Hepatocyte (in vitro differentiated cells): ENCODE measurements at regions not wholly inside any gene's neighbourhood (a gene's known extent, or its start where the extent isn't known, plus 50 kb on each side); places are given as distances from the start of the nearest gene placed in this dataset.
A peak's percentile ranks its signal among the peaks of the same experiment; 100 is the strongest.

Experiments used
- DNase-seq: peaks from one replicate; pipeline ENCODE4 v3.0.0-alpha.2; 2016; ENCODE audit warnings: low spot score
- H2AFZ ChIP-seq: fragments of 200-600 bp; sonication (generic); 2 replicates; pipeline ENCODE4 v1.6.0; 2016; ENCODE audit warnings: antibody characterized with exemption, mild to moderate bottlenecking
- H3K27ac ChIP-seq: fragments of 200-600 bp; sonication (generic); 2 replicates; pipeline ENCODE4 v1.5.1; 2016; ENCODE audit warnings: mild to moderate bottlenecking
- H3K27me3 ChIP-seq: fragments of 200-600 bp; sonication (generic); 2 replicates; pipeline ENCODE4 v1.6.1; 2016
- H3K36me3 ChIP-seq: fragments of 200-600 bp; sonication (generic); replicated peaks from 2 replicates; pipeline ENCODE4 v1.5.1; 2016; ENCODE audit warnings: low read depth; ENCODE audit not compliant: insufficient read depth
- H3K4me1 ChIP-seq: fragments of 200-600 bp; sonication (generic); 2 replicates; pipeline ENCODE4 v1.5.1; 2016; ENCODE audit warnings: mild to moderate bottlenecking, moderate library complexity; ENCODE audit not compliant: insufficient read depth
- H3K4me2 ChIP-seq: fragments of 200-600 bp; sonication (generic); 2 replicates; pipeline ENCODE4 v1.6.0; 2016
- H3K4me3 ChIP-seq: fragments of 200-600 bp; sonication (generic); 2 replicates; pipeline ENCODE4 v1.5.1; 2016; ENCODE audit warnings: mild to moderate bottlenecking
- H3K79me2 ChIP-seq: fragments of 200-600 bp; sonication (generic); 2 replicates; pipeline ENCODE4 v1.6.0; 2017; ENCODE audit warnings: mild to moderate bottlenecking
- H3K9me2 ChIP-seq: fragments of 200-600 bp; sonication (generic); replicated peaks from 2 replicates; pipeline ENCODE4 v1.6.0; 2017; ENCODE audit warnings: mild to moderate bottlenecking; ENCODE audit not compliant: insufficient read depth
- H3K9me3 ChIP-seq: fragments of 200-600 bp; sonication (generic); 2 replicates; pipeline ENCODE4 v1.5.1; 2016; ENCODE audit warnings: low read depth, mild to moderate bottlenecking
- H4K20me1 ChIP-seq: fragments of 200-600 bp; sonication (generic); 2 replicates; pipeline ENCODE4 v1.6.0; 2016; ENCODE audit warnings: mild to moderate bottlenecking; ENCODE audit not compliant: insufficient read depth, poor library complexity, severe bottlenecking
- EZH2 ChIP-seq: fragments of 200-600 bp; sonication (generic); IDR thresholded peaks from 2 replicates; pipeline ENCODE4 v1.6.1; 2016; ENCODE audit warnings: antibody characterized with exemption, mild to moderate bottlenecking, borderline replicate concordance
- EZH2phosphoT487 ChIP-seq: fragments of 200-600 bp; sonication (generic); IDR thresholded peaks from one replicate; pipeline ENCODE4 v1.6.1; 2018; ENCODE audit warnings: antibody characterized with exemption, mild to moderate bottlenecking, low read depth, moderate library complexity; ENCODE audit not compliant: unreplicated experiment, severe bottlenecking
- WGBS: methylation state at CpG from one replicate; pipeline ENCODE4 v1.1.6; 2016; ENCODE audit warnings: low lambda C conversion rate; ENCODE audit errors: missing lambda C conversion rate; 5-methylcytosine and 5-hydroxymethylcytosine counted together
- TF ChIP-seq, protein P1 (sequence below): fragments of 200-600 bp; sonication (generic); IDR thresholded peaks from 2 replicates; pipeline ENCODE4 v1.5.1; 2016; ENCODE audit warnings: antibody characterized with exemption, mild to moderate bottlenecking; ENCODE audit not compliant: poor library complexity

DNA sequence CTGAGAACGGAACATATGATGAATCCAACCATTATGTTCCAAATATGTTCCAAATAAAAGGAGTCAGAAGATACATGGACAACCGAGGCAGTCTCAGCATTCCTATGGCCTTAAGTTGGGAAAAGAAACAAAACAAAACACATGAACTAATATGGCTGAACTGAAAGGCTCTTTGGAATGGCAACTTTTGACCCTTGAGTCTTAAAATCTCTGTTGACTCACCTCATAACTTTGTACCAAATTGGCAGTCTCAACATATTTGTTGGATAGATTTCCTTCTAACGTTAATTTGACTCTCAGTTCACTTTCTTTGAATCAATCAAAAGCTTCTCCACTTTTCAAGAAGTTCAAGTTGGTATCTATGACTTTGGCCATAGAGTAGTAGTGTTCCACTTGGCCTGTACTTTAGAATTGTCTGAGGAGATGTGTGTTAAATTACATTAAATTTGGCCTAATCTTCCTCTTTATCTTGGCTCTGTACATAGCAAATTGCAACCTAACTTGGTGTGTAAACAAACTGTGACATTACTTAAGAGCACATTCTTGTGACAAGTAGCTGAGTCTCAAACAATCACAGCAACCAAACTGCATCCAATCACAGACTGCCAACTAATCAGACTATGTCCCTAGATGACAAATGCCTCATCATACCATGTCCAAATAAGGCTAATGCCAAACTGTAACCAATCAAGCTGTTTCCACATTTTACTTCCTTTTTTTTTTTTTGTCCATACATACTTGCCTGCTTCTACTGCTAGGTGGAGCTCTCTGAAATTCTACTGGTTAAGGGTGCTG, 208.8 kb downstream of the BMP2 start:
- H3K4me3 ChIP-seq: no peak overlapping the region
- H3K4me1 ChIP-seq: no peaks in the 10 kb centered on the region
- WGBS: 60% methylated on average over 3 of the region's 3 CpGs
- H3K27me3 ChIP-seq: no peaks in the 10 kb centered on the region
- no peak overlapping the region for H3K27ac ChIP-seq
- no peaks in the 10 kb centered on the region for H4K20me1 ChIP-seq
- no peak for DNase-seq
- no peaks in the 10 kb centered on the region for H3K79me2 ChIP-seq
- no peak for TF ChIP-seq EZH2phosphoT487
- TF ChIP-seq EZH2: no peak
- TF ChIP-seq, protein P1, sequence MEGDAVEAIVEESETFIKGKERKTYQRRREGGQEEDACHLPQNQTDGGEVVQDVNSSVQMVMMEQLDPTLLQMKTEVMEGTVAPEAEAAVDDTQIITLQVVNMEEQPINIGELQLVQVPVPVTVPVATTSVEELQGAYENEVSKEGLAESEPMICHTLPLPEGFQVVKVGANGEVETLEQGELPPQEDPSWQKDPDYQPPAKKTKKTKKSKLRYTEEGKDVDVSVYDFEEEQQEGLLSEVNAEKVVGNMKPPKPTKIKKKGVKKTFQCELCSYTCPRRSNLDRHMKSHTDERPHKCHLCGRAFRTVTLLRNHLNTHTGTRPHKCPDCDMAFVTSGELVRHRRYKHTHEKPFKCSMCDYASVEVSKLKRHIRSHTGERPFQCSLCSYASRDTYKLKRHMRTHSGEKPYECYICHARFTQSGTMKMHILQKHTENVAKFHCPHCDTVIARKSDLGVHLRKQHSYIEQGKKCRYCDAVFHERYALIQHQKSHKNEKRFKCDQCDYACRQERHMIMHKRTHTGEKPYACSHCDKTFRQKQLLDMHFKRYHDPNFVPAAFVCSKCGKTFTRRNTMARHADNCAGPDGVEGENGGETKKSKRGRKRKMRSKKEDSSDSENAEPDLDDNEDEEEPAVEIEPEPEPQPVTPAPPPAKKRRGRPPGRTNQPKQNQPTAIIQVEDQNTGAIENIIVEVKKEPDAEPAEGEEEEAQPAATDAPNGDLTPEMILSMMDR: no peak
- no peak overlapping the region for H3K4me2 ChIP-seq
- no peak overlapping the region for H2AFZ ChIP-seq
- H3K36me3 ChIP-seq: no peaks in the 10 kb centered on the region
- H3K9me2 ChIP-seq: no peaks in the 10 kb centered on the region
- H3K9me3 ChIP-seq: no peaks in the 10 kb centered on the region

DNA sequence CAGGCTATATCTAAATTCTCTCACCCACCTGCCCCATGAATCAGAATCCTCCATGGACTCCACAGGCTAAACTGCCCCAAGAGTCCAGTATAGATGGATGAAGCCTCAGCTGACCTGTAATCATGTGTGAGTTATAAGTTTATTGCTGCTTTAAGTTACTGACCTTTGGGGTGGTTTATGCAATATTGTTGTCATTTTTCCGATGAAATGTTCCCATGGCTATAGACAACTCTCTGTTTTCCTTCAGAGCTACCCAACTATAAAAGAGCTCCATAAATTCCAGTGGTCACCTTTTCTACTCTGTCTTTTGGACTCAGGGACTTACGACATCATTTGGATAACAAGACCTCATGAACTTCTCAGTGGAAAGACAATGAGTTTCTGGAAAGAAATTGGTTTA, 212.1 kb downstream of the BMP2 start:
- Histone ChIP-seq H3K9me2 (no peaks in the 10 kb centered on the region), H3K36me3 (no peaks in the 10 kb centered on the region), H3K79me2 (no peaks in the 10 kb centered on the region), H3K27me3 (no peaks in the 10 kb centered on the region), H3K27ac (no peak overlapping the region), H2AFZ (no peak overlapping the region), H3K4me3 (no peak overlapping the region), H4K20me1 (no peaks in the 10 kb centered on the region), H3K4me1 (no peaks in the 10 kb centered on the region), H3K4me2 (no peak overlapping the region), H3K9me3 (no peaks in the 10 kb centered on the region)
- DNase-seq: no peak
- TF ChIP-seq, protein P1: no peak
- no peak for TF ChIP-seq EZH2
- TF ChIP-seq EZH2phosphoT487: no peak
- WGBS: 69% methylated on average over 2 of the region's 2 CpGs

DNA sequence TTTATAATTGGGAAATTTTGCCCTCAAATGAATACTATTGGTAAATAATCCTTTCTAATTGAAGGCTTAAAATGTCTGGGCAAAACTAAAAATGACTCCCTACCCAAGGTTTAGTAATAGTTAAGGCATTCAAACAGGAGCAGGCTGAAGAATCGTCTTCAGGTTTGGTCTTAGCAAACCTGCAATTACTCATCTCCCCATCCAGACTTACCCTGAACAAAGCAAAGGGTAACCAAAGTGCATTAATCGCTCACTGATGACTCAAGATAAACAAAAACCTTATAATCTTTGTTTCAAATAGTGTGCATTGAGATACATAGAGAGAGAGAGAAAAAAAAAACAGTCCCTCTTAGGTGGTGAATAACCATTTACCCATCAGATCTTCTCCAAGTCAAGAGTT, 225.5 kb downstream of the BMP2 start:
- no peaks in the 10 kb centered on the region for H3K79me2 ChIP-seq
- H3K4me3 ChIP-seq: no peak overlapping the region
- H3K9me2 ChIP-seq: no peaks in the 10 kb centered on the region
- H3K4me2 ChIP-seq: no peak overlapping the region
- H4K20me1 ChIP-seq: no peaks in the 10 kb centered on the region
- peak overlapping the region; percentile 91 for H3K27ac ChIP-seq
- peak; percentile 47 for DNase-seq
- no peaks in the 10 kb centered on the region for H3K36me3 ChIP-seq
- no peaks in the 10 kb centered on the region for H3K9me3 ChIP-seq
- H2AFZ ChIP-seq: no peak overlapping the region
- H3K27me3 ChIP-seq: no peaks in the 10 kb centered on the region
- 34% methylated on average over 2 of the region's 2 CpGs for WGBS
- TF ChIP-seq EZH2phosphoT487 (no peak), EZH2 (no peak)
- TF ChIP-seq, protein P1: no peak
- peaks cover 26% of the 10 kb centered on the region for H3K4me1 ChIP-seq
